G401 (cell line): ENCODE measurements at regions not wholly inside any gene's neighbourhood (a gene's known extent, or its start where the extent isn't known, plus 50 kb on each side); places are given as distances from the start of the nearest gene placed in this dataset.
"Not testable (repeated sequence)": the region's sequence is repeated elsewhere in the genome, so short reads cannot be mapped to it uniquely, and the experiment has no call there.

Experiments
- DNase-seq: peaks from one replicate; pipeline ENCODE4 v3.0.0-alpha.2; 2015; ENCODE audit warnings: low spot score
- in situ Hi-C: cut with HindIII; loops from 2 replicates; pipeline ENCODE4 v1.10.0; 2016; ENCODE audit warnings: low sequenced_read_pairs, mixed read lengths

DNA sequence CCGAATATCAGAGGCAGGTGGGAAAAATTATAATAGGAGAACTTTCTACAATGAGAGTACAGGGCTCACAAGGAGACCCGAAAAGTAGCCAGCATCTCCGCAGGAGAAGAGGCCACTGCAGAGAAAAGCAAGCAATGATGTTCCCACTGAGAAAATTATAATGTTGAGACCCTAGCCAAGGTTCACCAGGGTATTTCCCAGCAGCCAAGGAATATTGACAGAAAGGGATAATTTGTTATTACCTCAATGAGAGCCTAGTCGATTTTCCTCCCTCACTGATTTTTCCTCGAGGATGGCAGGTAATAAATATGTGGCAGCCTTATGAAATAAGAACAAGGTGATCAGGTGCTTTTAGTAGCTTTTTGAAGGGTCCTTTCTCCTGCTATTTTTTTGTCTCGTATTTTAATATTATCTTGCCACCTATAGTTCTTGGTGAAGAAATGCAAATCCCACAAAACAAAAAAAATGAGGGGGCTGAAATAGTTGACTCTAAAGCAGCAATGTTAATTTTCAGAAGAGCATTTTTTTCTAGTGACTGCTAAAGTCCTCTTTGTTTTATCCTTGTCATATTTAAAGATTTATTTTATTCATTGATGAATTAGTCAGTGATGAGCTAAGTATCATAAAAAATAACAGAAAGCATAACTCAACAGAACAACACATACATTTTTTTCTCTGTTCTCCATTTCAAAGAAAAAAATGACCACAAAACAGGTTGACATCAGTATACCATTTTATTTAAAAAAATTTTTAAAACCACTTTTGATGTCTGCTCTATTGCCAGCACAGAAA, 215.4 kb downstream of the KCNE4 start:
- DNase-seq, result no peak
- in situ Hi-C loops, result no loop called here

DNA sequence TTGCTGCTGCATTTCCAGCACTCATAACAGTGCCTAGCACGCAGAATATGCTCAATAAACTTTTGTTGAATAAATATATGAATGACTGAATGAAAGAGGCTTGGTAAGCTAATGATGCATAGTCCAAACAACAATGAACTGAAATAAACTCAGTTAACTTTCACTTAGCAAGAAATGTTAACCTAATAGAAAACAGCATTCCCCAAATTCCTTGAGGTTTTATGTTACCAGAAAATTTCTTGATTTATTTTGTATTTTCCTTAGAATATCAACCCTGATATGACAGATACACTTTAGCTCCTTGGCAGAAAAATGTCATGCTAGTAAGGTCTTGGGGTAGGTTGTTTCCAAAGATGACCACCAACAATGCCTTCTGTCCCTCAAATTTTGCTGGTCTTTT, 217.4 kb downstream of the KCNE4 start:
- in situ Hi-C loops, result no loop called here
- DNase-seq, result no peak

DNA sequence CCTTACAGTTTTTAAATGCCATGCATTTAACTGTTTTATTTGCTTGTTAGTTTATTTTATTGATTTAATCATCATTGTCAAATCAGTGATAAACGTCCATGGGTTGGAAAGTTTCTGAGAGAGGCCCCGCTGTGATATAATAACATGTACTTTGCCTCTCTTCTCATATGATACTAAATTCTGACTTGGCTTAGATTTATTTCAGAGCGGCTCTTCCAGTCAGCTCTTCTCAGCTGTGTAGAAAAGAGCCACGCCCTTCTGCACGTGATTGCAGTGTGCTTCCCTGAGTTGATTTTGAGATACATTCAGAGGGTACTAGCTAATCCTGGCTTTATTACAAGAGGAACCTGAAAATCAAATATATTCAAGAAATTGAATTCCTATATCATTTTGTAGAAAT, 218.6 kb downstream of the KCNE4 start:
- in situ Hi-C loops, result no loop called here

DNA sequence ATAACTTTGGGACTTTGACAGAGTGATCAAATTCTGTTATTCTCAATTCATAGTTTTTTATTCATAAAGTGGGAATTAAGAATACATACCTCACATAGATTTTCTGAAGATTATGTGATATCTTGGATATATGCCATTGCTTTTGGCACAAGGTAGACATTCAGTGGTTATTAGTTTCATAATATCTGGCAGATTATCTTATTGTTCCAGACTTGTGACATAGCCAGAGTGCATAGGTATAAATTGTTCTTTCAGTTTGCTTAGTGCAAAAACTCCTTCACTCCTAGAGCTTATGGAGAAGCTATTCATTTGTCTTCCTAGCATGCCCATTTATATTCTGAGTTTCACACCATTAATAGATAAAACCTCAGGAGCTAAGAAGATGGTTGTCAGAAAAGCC, 222.0 kb downstream of the KCNE4 start:
- DNase-seq, result no peak
- in situ Hi-C loops, result no loop called here

More for the DNA sequence above, 218.6 kb downstream of the KCNE4 start:
- no peak for DNase-seq

DNA sequence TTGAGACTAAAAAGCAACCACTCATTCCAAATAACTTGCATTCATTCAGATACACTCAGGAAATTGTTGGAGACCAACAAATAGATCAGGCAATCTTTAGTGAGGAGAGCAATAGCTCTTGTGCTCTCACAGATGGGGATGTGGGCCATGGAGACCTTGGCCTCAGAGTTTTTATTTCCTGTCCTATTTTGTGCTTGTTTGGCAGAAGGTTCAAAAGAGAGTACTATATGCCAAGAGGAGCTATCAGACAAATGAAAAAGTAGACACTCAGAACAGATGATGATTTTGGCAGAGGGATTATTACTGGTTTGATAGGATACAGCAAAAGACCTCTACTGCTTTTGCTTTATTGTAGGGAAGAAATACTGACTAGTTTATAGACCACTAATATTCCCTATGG, 230.2 kb downstream of the KCNE4 start:
- in situ Hi-C loops, result no loop called here

DNA sequence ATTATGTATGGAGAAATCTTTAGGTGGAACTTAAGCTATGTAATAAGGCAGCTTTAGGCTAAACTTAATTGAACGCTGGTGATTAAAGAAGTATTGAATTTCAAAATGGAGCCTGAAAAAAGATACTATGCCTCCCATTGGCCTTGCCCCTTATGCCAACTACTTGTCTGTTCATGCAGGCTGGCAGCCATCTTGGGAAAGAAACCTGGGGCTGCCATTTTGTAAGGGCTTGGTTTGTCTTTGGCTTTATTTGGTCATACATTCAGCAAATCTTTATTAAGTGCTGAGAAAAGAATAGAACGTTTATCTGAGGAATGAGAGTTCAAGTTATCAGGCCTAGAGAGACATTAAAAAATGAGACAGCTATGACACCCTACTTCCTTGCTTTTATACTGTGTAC, 231.3 kb downstream of the KCNE4 start:
- in situ Hi-C loops, result no loop called here
- DNase-seq, result no peak

More for the DNA sequence above, 230.2 kb downstream of the KCNE4 start:
- no peak for DNase-seq

DNA sequence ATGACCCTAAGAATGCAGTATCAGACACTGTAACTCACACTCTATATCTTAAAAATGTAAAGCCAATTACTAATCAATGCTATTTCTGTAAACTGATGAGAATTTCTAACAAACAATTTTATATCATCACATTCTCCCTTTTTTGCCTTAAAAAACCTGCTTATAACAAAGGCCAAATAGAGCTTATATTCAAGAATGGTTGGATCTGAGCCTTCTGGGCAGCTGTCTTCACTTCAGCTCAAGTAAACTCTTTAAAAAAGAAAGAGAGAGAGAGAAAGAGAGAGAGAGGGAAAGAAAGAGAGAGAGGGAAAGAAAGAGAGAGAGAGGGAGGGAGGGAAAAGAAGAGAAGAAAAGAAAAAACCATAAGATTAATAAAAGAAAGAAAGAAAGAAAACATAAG, 231.8 kb downstream of the KCNE4 start:
- in situ Hi-C loops, result no loop called here
- no peak for DNase-seq

DNA sequence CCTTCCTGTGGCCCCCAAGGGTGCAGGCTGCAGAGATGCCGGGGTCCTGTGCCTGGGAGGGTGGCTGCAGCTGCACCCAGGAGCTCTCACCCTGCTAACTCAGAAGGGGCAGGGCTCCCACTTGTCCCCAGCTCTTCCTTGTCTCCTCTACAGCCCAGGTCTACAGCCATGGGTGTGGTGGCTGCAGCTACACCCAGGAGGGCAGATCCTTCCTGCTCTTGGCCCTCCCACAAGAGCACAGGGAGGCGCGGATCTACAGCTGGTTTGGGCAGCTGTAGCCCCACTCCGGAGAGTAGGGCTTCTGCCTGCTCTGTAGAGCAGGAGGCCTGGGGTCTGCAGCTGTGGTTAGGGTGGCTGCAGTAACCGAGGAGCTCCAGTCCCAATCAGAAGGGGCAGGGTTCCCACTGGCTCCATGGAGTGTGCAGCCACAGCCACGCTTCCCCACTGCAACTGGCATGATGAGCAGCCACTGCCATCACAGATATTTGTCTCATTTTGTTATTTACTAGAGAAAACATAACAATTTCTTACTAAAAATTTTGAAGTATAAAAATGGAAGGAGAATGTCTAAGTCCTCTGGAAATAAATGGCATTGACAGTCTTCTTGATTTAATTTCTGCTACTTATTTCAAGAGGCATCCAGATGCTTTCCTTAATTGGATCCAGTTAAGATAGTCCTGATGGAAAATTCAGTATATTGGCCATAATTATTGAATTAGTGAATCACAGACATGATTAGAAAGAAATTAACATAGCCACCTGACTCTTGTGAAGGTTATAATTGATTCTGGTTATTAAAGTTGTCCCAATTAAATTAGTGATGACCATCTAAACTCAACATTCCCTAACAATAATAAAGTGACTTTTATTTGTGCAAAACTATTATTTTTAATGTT, 233.6 kb downstream of the KCNE4 start:
- DNase-seq, result no peak
- in situ Hi-C loops, result no loop called here

DNA sequence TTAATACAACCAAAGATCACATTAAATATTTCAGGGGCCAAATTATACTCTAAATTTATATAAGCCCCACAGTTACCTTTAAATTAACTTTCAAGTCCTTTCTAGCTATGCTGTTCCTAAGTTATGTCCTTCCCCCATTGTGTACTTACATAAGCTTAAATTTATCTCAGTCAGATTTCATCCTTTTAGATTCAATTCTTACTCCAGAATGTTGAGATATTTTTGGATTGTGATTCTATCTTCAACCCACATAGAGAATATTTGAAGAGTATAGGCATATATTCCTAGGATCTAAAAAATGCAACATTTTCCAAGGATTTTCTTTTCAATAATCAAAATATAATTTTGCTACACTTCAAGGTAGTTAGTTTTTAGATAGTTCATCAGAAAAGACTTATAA, 242.8 kb downstream of the KCNE4 start:
- in situ Hi-C loops, result no loop called here
- DNase-seq, result no peak

DNA sequence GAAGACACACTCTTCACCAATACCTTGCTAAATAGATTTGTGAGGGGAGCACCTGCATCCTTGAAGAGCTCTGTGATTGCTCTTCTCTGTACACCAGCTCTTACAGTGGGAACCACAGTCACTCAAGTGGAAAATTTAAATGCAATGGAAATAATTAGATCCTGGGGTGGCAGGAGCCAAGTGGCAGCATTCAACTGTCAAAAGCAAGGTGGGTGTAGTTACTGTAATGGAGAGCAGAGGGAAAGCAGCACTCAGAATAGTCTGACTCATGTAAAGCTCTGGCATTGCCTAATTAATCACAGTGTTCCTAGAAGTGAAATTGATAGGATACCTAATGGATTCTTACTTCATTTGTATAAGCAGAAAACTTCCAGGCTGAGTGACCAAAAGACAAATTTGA, 245.8 kb downstream of the KCNE4 start:
- in situ Hi-C loops, result no loop called here
- DNase-seq, result no peak

DNA sequence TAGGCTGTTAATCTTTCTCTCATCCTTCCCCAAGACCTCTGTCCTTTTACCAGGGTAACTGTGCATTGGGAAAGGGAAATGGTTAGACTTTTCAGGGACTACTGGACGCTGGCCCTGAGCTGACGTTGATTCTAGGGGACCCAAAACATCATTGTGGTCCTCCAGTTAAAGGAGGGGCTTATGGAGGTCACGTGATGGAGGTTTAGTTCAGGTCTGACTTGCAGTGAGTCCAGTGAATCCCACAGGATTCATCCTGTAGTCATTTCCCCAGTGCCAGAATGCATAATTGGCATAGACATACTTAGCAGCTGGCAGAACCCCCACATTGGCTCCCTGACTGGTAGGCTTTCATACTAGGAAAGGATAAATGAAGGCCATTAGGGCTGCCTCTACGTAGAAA, 246.3 kb downstream of the KCNE4 start:
- in situ Hi-C loops, DNase-seq: not testable (repeated sequence)

DNA sequence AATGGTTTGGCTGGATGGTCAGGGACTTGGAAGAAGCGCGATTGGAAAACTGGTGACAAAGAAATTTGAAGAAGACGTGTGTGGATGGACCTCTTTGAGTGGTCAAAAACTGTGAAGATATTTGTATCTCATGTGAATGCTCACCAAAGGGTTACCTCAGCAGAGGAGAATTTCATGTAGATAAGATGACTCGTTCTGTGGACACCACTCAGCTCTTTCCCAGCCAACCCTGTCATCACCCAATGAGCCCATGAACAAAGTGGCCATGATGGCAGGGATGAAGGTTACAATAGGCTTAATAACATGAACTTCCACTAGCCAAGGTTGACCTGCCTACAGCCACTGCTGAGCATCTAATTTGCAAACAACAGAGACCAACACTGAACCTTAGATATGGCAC, 248.3 kb downstream of the KCNE4 start:
- in situ Hi-C loops, result no loop called here
- no peak for DNase-seq

DNA sequence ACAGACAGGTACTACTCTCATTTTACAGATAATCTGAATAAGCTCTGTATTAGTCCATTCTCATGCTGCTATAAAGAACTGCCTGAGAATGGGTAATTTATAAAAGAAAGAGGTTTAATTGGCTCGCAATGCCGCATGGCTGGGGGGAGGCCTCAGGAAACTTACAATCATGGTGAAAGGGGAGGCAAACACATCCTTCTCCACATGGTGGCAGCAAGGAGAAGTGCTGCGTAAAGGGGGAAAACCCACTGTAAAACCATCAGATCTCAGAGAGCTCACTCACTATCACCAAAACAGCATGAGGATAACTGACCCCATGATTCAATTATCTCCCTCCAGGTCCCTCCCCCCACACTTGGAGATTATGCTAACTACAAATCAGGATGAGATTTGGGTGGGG, 254.4 kb downstream of the KCNE4 start:
- no peak for DNase-seq
- in situ Hi-C loops, result no loop called here

DNA sequence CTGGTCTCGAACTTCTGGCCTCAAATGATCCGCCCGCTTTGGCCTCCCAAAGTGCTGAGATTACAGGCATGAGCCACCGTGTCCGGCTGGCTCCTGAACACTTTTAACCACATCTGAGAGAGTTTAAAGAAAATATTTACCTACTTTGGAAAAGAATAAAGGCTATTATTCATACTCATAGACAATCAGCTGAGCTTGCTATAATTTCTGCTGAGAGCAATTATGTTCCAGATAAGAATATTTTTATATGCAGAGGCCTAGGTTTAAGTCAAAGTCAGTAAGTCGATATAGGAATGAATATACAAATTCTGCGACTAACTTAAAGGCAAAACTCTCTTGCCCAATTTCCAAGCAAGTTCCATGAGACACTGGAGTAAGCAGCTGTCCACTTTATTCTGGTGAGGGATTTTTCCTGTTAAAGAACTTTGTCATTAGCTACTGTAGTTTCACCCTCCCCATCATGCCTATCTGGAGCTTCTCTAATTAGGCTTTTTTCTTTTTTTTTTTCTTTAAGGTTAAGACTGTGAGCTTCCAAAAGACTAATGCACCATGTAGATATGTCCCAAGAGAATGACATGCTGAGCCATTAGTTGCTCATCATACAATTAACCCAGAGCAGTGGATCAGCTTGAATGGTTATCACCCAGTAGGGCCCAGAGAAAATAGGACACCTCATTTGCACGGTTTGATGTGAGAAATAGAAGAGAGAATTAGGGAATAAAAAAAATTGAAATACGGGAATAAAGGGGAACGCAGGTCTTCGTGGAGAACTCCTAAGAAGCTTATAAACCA, 260.1 kb downstream of the KCNE4 start:
- no peak for DNase-seq
- in situ Hi-C loops, result no loop called here

DNA sequence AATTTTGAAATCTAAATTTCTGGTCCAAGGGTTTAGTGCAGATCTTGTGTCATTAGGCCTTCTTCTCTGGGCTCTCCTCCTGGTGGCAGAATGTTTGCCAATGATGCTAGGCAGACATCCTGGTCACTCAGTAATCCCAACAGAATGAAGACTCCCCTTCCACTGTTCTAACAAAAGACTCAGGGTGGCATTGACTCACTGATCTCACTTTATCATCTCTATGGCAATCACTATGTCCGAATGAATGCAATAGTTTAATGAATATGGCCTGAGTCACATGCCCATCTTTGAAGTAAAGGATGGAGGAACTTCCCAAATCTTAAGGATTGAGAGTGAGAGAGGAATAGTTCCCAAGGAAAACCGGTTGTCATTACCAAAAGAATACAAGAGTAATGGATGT, 261.1 kb downstream of the KCNE4 start:
- in situ Hi-C loops, result no loop called here
- no peak for DNase-seq

DNA sequence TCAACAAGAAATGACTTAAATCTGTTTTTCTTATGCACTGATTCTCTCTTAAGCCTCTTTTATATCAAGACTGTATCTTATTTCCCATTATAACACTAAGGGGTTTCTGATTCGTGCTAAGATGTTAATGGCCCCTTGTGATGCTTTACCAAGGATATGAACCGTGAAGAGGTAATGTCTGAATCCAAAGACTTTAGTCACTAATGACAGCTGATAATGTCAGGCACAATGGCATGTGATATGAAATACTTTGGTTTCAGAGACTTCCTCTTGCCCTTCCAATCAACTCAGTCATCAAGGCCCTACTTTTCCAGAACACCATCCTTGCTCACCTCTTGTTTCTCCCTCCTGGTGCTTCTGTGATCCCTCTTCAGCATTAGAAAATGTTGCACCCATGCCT, 262.8 kb downstream of the KCNE4 start:
- no peak for DNase-seq
- in situ Hi-C loops, result no loop called here

DNA sequence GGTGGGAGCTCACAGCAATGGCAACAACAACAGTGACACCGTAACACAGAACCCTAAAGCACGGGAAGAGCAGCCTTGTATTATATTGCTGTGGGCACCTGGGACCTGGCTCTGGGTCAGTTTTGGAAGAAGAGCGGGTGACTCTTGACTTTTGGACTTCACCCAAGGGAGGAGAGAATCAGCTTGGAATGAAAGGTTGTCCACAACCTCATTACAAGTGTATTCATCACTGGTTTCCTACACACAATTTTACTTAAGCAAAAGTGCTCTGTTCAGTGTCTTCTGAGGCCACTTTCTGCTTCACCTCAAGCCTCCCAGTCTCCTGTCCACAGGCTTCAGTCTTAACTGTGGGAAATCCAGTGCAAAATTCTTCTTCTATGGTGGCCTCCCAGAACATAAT, 263.8 kb downstream of the KCNE4 start:
- DNase-seq, result no peak
- in situ Hi-C loops, result no loop called here

DNA sequence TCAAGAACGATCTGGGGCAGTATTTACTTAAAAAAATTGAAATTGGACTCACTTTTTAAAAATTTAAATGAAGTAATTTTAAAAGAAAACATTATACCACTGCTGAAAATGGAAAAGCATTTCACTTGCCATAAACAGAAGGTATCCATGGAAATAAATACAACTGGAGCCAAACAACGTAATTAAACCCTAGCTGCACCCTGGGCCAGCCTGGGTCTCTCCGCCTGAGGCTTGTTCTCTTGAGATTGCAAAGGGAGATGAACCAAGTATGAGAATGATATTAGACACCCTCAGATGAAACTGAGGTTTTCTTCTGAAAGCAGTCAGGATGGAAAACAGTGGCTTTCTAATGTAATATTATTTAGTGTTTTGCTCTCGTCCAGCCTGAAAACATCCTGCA, 264.4 kb downstream of the KCNE4 start:
- DNase-seq, result no peak
- in situ Hi-C loops, result no loop called here

DNA sequence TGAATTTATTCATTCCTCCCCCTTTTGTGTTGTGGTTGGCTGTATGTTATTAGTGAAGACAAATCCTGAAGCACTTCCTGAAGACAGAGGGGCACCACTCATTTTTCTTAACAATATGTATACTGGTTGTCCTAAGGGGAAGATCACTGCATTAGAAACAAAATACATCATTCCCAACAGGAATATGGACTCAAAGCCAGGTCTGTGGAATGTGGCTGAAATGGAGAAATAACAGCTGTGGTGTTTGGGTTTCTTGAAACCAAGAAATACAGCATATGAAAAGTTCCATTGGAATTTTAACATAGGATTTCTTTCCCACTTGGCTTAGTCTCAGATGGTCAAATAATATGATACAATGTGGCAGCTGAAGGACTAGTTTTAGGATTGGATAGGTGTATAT, 267.6 kb downstream of the KCNE4 start:
- no peak for DNase-seq
- in situ Hi-C loops, result no loop called here

DNA sequence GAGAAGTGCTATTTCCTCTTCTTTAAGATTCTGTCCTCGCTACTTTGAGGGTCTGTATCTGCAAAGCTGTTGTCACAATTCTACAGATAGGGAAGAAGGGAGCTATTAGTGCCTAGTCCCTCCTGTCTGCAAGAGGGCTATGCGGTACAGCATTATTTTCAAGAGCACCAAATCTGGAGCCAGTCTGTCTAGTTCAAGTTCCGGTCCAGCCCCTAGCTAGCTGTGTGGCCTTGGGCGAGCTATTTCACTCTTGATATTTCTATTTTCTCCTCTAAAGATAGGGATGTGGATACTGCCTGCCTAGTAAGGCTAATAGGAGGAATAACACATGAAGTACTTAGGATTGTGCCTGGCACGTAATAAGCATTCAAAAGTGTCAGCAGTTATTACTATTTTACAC, 272.4 kb downstream of the KCNE4 start:
- DNase-seq, result no peak
- in situ Hi-C loops, result no loop called here
